ENCODE measurements at regions not wholly inside any gene's neighbourhood (a gene's known extent, or its start where the extent isn't known, plus 50 kb on each side); places are given as distances from the start of the nearest gene placed in this dataset.

DNA sequence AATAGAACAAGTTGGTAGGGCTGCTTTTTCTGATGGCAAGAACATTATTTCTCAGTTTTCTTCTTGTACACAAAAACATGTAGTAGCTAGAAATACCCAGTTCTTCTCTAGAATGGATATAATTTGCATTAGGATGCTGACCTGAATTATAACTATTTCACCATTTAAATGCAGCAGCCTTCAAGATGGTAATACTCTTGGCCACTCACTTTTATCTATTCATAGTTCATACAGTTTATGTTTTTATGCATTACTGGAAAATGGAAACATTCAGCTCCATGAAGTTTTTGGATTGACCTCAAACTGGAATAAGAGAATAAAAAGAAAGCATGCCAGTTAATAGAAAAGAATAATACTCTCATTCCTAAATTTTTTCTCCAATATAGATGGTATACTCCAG, 487.4 kb downstream of the PABPC4L start:
- ChIA-PET POLR2A (no interaction called here), CTCF (interaction anchor here (1.0 to 1.2 kb wide), 2 partner anchors 13 to 20 kb away, joined by 3 read pairs; no protein-coding TSS in a partner anchor)
- Histone ChIP-seq H4K20me1 (replicated peaks; ENCODE audit: control insufficient read depth, extremely low read depth, insufficient read depth, low read length) (no peaks in the 10 kb centered on the region), H3K9ac (replicated peaks; ENCODE audit: extremely low read depth, insufficient read depth, low read length) (no peak overlapping the region), H3K36me3 (ENCODE audit: control insufficient read depth in 2 of 2, extremely low read depth in 1 of 2, insufficient read depth in 2 of 2, low read length in 2 of 2) (no peaks in the 10 kb centered on the region), H3K4me1 (ENCODE audit: control insufficient read depth, extremely low read depth, insufficient read depth, low read length) (no peaks in the 10 kb centered on the region), H3K27me3 (ENCODE audit: control insufficient read depth in 2 of 2, insufficient read depth in 2 of 2, low read length in 2 of 2) (no peaks in the 10 kb centered on the region), H3K4me3 (replicated peaks in 1 of 3; ENCODE audit: insufficient read depth in 1 of 3, low read depth in 1 of 3, low read length in 3 of 3) (no peak overlapping the region), H2AFZ (ENCODE audit: low read depth, low read length) (no peak overlapping the region), H3K9me3 (replicated peaks; ENCODE audit: control insufficient read depth, insufficient read depth, low read length) (no peaks in the 10 kb centered on the region), H3K4me2 (ENCODE audit: insufficient read depth, low read length) (no peak overlapping the region), H3K27ac (ENCODE audit: insufficient read depth, low read depth, low read length) (no peak overlapping the region), H3K79me2 (ENCODE audit: control insufficient read depth, insufficient read depth, low read length) (no peaks in the 10 kb centered on the region), H3K9me1 (replicated peaks; ENCODE audit: control insufficient read depth, extremely low read depth, insufficient read depth, low read length) (no peaks in the 10 kb centered on the region)
- no TSS peak for BruUV-seq (replicated peaks)
- FAIRE-seq, result no peak
- intact Hi-C loops (cut with micrococcal nuclease) (no loop called here), dilution Hi-C loops (cut with MboI; ENCODE audit: extremely low pct_ligation_motif_present, low sequenced_read_pairs) (no loop called here)
- TF ChIP-seq JUN (IDR thresholded peaks at IDR 0.05; ENCODE audit: borderline replicate concordance, insufficient read depth, insufficient read length, low read depth) (no peak), EZH2 (IDR thresholded peaks at IDR 0.05; ENCODE audit: borderline replicate concordance, low read depth, low read length, severe bottlenecking) (no peak), GATA2 (IDR thresholded peaks at IDR 0.05; ENCODE audit: insufficient read depth, insufficient read length, low read depth, low read length) (no peak), POLR2AphosphoS5 (IDR thresholded peaks at IDR 0.05; ENCODE audit: insufficient read depth, low read depth, low read length) (no peak), POLR2A (IDR thresholded peaks at IDR 0.05; ENCODE audit: low read depth, low read length) (no peak), MYC (IDR thresholded peaks at IDR 0.05; ENCODE audit: low read depth, low read length) (no peak), FOS (IDR thresholded peaks at IDR 0.05; ENCODE audit: borderline replicate concordance, insufficient read depth, low read length) (no peak)
- TF ChIP-seq, protein P1, sequence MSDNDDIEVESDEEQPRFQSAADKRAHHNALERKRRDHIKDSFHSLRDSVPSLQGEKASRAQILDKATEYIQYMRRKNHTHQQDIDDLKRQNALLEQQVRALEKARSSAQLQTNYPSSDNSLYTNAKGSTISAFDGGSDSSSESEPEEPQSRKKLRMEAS (IDR thresholded peaks at IDR 0.05; ENCODE audit: insufficient read depth, insufficient read length), result no peak
- TF ChIP-seq, protein P2, sequence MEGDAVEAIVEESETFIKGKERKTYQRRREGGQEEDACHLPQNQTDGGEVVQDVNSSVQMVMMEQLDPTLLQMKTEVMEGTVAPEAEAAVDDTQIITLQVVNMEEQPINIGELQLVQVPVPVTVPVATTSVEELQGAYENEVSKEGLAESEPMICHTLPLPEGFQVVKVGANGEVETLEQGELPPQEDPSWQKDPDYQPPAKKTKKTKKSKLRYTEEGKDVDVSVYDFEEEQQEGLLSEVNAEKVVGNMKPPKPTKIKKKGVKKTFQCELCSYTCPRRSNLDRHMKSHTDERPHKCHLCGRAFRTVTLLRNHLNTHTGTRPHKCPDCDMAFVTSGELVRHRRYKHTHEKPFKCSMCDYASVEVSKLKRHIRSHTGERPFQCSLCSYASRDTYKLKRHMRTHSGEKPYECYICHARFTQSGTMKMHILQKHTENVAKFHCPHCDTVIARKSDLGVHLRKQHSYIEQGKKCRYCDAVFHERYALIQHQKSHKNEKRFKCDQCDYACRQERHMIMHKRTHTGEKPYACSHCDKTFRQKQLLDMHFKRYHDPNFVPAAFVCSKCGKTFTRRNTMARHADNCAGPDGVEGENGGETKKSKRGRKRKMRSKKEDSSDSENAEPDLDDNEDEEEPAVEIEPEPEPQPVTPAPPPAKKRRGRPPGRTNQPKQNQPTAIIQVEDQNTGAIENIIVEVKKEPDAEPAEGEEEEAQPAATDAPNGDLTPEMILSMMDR (IDR thresholded peaks at IDR 0.05; ENCODE audit: extremely low read depth in 1 of 2, insufficient read depth in 1 of 2, low read depth in 1 of 2, low read length in 2 of 2), result no peak
- no peak for DNase-seq (ENCODE audit: low read depth, low spot score)
